GM19438 (cell line): ENCODE measurements at regions not wholly inside any gene's neighbourhood (a gene's known extent, or its start where the extent isn't known, plus 50 kb on each side); places are given as distances from the start of the nearest gene placed in this dataset.

Source experiments
- ATAC-seq: cut with Tn5 transposase; IDR thresholded peaks from one replicate; pipeline ENCODE4 v1.9.1; 2021; ENCODE audit warnings: low read depth; ENCODE audit not compliant: unreplicated experiment

DNA sequence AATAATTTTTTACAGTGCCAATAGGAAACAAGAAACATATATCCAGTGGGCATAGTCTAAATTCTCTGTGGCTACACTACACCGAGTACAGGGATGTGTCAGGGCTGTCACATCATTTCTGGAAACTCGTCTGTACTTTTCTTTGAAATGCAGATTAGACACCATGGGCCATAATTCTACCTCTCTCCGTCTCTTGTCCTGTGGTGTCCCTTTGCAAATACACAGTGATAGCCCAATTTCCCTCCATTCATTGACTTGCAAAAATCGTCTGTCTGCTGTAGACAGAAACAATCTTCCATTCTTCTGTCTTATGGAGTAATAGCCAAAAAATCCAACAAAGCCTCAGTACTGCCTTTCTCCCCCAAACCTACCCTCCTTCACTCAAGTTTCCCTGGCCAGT lies 487.1 kb upstream of the ANO3 start:
- no peak for ATAC-seq

DNA sequence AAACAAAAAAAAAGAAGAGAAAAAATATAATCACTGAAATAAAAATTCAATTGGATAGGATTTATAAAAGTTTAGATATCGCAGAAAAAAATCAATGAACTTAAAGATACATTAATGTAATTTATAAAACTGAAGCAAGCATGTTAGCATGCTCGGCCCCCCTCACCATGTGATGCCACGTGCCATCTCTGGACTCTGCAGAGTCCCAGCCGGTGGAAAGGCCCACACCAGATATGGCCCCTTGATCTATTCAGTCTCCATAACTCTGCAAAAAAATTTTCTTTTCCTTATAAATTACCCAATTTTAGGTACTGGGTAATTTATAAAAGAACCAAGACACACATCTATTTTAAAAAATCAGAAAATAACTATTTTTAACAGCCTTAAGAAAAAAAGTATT lies 476.0 kb upstream of the ANO3 start:
- no peak for ATAC-seq

DNA sequence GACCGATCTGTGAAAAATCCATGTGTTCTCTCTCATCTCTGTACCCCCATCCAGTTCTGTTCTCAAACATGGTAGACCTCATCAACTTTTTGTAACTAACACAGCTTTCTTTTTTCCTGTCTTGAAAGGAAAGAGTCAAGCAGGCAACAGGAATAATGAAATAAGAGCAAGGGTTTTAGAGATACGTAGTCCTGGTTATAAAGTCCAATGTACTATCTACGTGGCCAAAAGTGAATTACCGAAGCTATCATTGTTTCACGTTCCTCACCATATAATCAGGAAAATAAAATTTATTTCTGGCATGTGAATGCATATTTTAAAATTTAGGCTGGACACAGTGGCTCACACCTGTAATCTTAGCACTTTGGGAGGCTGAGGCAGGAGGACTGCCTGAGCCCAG lies 472.2 kb upstream of the ANO3 start:
- ATAC-seq = no peak

DNA sequence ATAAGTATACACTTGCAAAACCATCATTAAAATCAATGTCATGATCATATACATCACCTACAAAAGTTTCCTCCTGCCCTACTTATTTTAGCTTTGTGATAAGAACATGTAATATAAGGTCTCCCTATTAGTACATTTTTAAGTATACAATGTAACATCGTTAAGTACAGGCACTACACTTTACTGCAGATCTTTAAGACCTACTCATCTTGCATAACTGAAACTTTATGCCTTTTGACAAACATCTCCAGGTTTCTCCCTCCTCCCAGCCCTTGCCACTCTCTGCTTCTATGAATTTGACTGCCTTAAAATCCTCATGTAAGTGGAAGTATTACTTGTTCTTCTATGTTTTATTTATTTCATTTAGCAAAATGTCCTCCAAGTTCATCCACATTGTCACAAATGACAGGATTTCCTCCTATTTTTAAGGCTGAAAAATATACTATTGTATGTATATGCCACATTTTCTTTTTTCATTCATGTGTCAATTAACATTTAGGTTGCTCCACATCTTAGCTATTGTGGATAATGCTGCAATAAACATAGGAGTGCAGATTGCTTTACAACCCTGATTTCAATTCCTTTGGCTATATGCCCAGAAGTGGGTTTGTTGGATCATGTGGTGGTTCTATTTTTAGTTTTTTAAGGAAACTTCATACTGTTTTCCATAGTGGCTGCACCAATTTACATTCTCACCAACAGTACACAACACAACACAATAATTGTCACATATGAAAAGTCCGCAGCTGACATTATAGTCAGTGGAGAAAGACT lies 471.1 kb upstream of the ANO3 start:
- no peak for ATAC-seq

DNA sequence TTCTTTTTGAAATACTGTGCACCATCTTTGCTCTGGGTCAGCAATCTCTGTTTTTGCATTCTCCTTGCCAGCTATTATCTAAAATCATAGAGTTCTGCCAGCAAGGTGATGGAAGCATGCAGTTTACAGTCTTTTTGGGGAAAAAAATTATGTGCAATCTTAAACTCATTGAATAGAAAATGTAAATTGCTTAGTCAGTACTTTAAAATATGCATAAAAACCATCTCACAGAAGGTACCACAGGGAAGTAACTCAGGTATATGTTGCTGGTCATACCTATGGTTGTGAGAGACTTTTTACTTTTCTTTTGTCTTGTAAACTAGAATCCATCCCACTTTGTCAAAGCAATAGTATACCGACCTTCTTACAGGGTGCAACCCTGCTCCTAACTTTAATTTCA lies 469.8 kb upstream of the ANO3 start:
- no peak for ATAC-seq

DNA sequence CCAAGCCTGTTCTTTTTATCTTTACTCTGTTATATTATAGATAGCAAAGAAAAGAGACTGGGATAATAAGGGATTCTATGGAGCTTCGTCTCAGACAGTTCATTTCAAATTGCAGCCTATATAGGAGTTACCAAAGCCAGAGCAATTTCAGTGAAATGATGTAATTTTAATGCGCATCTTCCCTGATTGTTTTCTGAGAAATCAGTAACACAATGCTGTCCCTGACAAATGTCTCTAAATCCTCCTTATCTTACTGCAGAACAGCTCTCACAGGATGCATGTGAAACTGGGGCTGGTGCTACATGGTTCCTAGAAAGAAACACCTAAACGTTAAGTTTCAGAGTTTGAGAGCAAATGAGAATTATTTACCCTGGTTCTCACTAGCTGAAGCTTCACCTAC lies 467.9 kb upstream of the ANO3 start:
- ATAC-seq = no peak

DNA sequence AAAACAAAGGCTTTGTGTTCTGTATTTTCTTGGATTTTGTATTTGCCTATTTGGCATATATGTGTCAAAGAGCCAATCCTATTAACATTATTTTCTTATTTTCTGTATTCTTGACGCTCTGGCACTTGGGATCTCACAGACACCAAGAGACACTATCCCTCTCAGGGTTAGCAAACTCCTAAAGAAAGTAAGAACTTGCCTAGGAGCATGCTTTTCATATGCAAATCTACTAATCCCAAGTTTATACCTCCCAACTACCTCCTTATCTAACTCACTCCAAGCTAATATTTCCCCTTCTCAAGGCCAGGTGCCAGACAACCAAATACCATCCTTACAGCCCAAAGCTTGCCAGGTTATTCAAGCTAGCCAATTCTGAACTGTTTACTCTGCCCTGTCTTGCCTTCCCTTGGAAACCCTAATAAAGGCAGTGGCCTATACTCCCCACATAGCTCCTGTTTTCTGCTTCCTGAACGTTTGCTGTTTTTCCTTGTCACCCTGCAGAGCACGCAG lies 455.4 kb upstream of the ANO3 start:
- no peak for ATAC-seq

DNA sequence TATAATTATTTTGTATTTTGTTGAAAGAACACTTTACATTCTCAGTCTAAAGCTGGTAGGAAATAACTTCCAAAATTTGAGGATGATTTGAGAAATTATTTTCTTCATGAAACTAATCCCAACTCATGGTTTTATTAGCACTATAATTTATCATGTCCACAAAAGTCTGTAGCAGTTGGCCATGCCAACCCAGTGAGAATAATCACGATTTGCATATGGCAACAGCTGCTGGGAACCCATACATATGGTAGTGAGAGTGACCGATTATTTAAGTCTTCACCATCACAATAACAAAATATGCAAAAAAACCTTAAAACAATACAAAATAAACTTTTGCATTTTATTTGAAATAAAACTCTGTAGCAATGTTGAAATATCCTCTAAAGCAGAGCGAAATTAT lies 445.9 kb upstream of the ANO3 start:
- ATAC-seq = no peak

DNA sequence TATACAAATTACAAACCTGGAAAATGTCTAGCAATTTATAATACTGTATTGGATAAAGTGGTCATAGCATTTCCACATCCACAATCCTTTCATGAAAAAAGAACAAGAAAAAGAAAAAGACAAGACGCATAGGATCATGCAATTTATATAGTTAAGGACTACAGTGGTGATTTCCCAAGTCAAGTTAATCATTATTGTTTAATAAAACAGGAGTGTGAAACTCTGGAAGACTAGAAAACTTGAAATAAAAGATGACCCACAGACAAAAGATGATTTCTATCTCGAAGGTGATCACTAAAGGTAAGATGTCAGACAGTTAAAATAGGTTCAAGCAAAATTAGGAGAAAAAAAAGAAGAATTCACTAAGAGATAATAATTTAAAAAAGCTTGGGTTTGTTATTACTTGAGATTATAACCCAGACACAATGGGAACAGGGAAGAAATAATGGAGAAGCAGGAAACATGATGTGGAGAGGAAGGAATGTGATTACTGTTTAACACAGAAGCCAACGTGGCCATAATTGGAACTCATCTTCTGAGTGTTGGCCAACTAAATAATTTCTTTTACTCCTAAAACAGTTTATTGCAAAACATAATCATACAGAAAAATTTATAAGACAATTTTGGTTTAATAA lies 441.2 kb upstream of the ANO3 start:
- ATAC-seq = no peak

DNA sequence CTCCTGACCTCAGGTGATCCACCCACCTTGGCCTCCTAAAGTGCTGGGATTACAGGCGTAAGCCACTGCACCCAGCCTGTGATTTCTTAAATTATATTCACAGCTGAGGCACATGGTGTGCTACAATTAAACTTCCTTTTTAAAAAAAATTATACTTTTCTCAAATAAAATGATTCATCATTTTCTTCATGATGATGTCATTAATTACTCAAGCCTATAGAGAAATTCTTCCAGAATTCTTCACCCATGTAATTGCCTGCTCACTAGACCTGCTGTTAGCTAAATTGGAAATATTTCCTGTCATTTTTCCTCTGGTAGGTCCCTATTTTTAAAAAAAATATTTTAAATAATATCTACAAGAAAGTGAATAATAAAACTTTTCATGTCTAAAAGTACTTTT lies 440.0 kb upstream of the ANO3 start:
- no peak for ATAC-seq

DNA sequence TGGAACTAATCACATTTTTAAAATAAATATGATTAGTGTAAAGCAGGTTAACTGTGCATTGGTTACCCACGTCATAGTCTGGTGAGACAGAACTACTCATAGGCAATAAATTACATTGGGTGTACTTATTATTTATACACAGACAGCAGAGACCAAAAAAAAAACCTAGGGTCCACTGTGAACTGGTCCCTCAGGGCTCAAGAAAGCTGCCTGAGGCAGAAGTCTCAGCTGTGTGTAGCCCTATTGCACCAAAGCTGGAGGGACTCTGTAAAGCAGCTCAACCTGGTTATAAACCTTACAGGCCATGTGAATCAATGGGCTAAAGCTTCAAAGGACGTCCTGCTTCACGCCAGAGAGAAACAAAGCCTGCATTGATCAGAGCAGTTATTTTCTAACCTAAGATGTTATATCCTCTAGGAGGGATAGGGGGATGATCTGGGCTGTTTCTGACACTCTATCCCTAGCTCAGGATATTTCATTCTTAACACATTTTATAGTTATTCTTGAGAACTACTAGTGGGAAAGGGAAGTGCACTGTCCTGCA lies 432.2 kb upstream of the ANO3 start:
- no peak for ATAC-seq

DNA sequence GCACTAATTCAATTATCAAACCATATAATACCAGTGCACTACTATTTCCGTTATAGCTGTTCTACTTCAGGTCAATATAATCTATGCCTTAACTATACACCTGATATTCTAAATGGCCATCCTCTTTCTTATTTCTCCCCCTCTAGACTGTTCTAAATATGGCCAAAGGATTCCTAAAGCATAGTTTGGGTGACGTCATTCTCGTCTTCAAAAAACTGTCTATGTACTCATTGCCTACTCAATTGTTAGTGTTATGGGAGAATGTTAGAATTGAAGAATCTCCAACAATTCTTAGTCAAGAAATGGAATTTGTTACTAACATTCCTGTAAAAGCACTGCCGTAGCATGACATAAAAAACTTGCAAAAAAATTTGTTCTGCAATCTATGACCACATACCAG lies 431.1 kb upstream of the ANO3 start:
- ATAC-seq = no peak

DNA sequence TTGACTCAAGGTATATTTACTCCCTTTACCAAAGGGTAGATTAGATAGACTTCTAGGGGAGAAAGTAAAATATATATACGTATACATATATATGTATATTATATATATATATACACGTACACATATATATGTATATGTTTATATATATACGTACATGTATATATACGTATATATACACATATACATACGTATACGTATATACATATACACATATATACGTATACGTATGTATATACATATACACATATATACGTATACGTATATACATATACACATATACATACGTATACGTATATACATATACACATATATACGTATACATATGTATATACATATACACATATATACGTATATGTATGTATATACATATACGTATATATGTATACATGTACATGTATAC lies 430.5 kb upstream of the ANO3 start:
- ATAC-seq = no peak

DNA sequence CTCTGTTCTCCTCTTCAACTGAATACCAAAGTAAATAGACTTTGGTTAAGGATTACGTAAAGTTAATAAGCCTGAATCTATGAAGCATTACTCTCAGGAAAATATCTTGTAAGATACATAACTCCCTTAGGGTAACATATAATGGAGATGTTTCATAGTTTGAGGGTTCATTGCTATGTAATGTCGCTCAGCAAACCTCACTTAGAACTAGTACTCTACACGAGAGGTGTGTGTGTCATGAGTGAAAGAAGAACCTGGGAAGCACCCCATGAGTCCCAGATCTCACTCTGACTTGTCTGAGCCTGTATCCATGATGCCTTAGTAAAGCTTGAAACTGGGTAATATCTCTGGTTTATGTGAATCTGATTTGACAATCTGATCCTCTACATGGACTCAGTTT lies 429.5 kb upstream of the ANO3 start:
- no peak for ATAC-seq

DNA sequence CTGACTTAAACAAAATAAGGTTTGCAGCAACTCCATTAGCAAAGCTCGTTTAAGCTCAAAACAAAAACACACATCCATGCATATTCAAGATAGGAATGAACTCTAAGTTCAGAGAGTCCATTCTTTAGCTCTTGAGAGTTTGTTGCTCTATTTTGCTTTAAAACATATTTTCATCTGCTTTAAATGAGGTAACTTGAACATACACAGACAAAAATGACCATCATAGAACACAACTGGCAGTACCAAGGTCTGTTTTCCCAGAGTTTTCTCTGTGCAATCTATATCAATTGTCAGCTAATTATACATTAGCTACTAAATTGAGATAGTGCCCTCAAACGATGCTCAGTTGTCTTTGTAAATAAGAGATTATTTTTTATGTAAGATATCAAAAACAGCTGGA lies 423.2 kb upstream of the ANO3 start:
- no peak for ATAC-seq

DNA sequence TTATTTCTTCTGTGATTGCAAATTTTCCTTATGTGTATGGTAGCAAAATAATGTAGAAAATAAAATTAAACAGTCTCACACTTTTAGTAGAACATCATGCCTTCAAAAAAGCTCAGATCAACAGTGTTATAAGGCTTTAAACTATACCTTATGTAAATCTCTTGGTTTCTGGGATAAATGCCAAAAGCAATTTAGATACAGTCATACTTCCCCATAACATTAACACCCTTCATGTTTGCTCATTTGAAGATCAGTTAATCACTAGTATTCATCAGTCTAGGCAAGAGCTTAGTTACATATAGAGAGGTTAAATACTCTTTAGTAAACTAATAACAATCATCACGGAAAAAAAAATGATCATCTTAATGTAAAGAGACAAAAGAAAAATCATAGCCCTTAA lies 421.8 kb upstream of the ANO3 start:
- no peak for ATAC-seq

DNA sequence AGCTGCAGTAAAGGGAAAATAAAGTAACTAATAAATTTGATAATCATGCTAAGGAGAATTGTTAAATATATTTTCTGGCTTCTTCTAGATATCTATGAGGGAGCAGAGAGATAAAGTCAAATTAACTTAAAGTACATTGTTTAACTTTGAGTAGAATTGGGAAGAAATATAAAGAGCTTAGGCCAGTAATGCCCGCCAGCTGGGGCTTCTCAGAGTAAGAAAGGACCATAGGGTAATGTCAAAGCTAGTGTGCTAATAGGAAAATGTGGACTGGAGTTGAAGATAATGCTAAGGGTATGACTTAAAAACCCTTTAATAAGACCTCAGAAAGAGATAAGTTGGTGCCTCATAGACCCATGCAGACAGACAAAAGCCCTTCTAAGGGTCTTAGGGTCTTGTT lies 411.6 kb upstream of the ANO3 start:
- ATAC-seq = no peak

DNA sequence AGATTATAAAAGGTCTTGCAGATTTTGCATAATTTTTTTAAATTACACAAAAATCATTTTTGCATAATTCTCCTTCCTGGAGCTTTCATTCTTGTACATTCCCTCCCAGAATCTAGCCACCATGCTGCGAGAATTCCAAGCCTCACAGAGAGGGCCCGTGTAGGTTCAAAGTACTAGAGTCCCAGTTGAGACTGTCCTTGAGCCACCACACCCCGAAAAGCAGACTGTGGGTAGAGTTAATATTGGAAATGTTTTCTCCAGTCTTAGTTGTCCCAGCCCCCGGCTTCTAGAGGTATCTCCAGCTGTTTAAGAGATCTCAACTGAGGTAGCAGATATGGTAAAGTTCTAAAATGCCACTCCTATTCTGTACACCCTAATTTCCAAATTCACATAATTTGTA lies 407.3 kb upstream of the ANO3 start:
- no peak for ATAC-seq

DNA sequence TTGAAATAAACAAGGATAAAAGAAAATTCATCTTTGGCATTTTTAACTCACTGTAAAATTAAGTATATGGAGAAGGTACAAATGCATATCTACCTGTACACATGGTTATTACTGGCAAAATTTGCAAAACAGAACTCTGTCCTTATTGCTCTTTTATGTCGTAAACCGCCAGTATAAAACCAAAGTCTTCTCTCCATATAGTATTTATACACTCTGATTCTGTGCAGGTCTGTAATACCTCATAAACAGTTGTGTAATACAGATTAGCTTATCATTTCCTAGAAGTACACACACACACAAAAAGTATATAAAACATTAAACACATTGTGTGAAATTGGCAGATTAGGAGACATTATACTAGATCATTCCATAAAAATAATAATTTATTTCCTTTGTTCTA lies 406.6 kb upstream of the ANO3 start:
- ATAC-seq = no peak

DNA sequence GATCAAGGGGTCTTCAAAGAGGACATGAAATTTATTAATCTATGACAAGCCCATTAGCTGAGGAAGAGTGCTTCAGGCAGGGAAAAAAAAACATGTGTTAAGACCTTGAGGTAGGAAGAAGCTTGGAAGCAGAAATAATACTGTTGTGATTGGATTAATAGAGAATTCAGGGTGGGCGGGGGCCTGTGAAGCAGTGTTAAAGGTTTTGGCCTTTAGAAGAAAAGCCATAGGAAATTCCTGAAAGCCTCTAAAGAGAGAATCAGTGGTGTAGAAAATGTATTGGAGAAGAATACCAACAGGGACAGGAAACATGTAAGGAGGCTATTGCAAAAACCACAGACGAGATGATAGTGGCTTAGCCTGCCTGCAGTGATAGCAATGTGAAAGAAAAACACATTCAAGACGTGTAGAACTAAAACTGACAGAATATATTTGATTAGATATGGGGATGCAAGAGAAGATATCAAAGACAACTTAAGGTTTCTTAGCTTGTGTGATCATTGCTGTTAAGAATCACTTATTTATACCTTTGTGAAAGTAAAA lies 404.4 kb upstream of the ANO3 start:
- no peak for ATAC-seq

DNA sequence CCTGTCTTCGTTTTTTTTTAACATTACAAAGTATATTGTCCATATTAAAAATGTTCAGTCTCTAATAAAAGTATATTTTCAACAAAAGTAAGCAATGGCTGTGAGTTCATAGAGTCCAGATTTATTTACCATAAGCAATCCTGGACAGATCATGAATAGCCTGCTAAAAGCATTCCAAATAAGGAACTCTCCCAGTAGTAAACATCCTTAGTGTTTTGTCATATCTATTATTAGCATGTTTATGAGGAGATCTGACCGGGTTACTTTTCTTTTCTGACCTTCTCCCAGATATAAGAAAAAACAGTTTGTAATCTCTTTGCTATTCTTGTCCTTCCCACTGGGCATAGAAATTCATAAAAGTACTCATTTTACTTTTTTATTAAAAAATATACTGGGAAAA lies 403.9 kb upstream of the ANO3 start:
- ATAC-seq = no peak

DNA sequence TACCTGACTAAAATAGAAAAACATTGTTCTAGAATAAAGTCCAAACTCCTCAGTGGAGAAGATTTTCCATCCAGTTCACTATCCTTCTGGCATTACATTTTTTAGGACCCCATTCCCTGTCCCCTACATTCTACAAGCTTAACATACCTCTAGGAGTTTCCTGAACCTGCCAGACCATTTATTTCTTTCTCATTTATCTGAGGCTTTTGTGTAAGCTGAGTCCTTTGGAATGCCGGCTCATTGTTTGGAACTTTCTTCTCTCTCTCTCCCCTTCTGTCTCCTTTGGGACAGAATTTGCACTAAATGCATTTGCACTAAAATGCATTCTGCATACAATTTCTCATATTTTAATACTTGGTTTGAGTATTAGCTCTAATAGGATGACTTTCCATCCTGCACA lies 393.0 kb upstream of the ANO3 start:
- no peak for ATAC-seq
